Fibroblast of lung (primary cell): ENCODE measurements at regions not wholly inside any gene's neighbourhood (a gene's known extent, or its start where the extent isn't known, plus 50 kb on each side); places are given as distances from the start of the nearest gene placed in this dataset.

Source experiments
- CTCF ChIP-seq, 2 donors: IDR thresholded peaks in 1 of 2; conservative IDR thresholded peaks in 1 of 2; 1 replicate in 1 of 2; 2 replicates in 1 of 2; pipeline ENCODE4 v1.5.1; 2011 to 2012; ENCODE audit warnings: low read length in 2 of 2, control low read depth in 1 of 2, inconsistent platforms in 1 of 2, low read depth in 1 of 2, mild to moderate bottlenecking in 1 of 2
- EZH2 ChIP-seq: IDR thresholded peaks from 2 replicates; pipeline ENCODE4 v1.5.1; 2012; ENCODE audit warnings: low read length, control low read depth, mild to moderate bottlenecking; ENCODE audit errors: missing control alignments

- TF ChIP-seq CTCF (conservative IDR thresholded peaks at IDR 0.05 in 1 of 2, IDR thresholded peaks at IDR 0.05 in 1 of 2; ENCODE audit: low read depth in 1 of 2, low read length in 2 of 2), result no peak
- TF ChIP-seq EZH2, result no peak
These were observed 72.4 kb upstream of the CISTR start for GRCh38 chr12:53824001-53824712.
